ENCODE measurements at regions not wholly inside any gene's neighbourhood (a gene's known extent, or its start where the extent isn't known, plus 50 kb on each side); places are given as distances from the start of the nearest gene placed in this dataset.

DNA sequence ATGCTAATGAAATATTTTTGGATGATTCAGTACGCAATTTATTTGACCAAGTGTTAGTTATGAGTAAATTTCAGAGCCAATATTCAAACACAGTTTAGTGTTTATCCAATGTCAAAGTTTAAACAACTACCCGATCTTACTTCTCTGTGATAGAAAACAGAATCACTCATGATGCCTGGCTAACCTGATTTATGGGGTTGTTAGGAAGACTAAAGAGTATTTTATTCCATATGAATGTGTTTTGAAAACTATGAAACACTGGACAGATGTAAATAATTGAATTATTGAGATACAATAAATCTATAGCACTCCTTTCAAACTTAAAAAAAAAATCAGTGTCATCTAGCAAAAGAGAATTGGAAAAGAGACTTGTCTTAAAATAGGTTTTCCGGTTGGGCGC is 1181.8 kb downstream of the EFNB2 start:
- no peak overlapping the region for H3K4me3 ChIP-seq (ENCODE audit: low read length)
- DNase-seq: no peak
- peaks cover 3% of the 10 kb centered on the region for H3K9me3 Mint-ChIP-seq
- TF ChIP-seq, protein P1, sequence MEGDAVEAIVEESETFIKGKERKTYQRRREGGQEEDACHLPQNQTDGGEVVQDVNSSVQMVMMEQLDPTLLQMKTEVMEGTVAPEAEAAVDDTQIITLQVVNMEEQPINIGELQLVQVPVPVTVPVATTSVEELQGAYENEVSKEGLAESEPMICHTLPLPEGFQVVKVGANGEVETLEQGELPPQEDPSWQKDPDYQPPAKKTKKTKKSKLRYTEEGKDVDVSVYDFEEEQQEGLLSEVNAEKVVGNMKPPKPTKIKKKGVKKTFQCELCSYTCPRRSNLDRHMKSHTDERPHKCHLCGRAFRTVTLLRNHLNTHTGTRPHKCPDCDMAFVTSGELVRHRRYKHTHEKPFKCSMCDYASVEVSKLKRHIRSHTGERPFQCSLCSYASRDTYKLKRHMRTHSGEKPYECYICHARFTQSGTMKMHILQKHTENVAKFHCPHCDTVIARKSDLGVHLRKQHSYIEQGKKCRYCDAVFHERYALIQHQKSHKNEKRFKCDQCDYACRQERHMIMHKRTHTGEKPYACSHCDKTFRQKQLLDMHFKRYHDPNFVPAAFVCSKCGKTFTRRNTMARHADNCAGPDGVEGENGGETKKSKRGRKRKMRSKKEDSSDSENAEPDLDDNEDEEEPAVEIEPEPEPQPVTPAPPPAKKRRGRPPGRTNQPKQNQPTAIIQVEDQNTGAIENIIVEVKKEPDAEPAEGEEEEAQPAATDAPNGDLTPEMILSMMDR (conservative IDR thresholded peaks at IDR 0.05): no peak
- H3K36me3 Mint-ChIP-seq (ENCODE audit: low read depth): no peaks in the 10 kb centered on the region
- H3K27me3 Mint-ChIP-seq (ENCODE audit: insufficient read depth): no peaks in the 10 kb centered on the region
- no peak overlapping the region for H3K27ac ChIP-seq (ENCODE audit: low read depth, low read length)
- H3K4me1 Mint-ChIP-seq: no peaks in the 10 kb centered on the region
- H3K36me3 ChIP-seq (ENCODE audit: control insufficient read depth, insufficient read depth, low read length): no peaks in the 10 kb centered on the region
- no peak overlapping the region for H3K27ac Mint-ChIP-seq
- no peak overlapping the region for H3K9ac ChIP-seq (ENCODE audit: extremely low read depth, low read length, poor library complexity, severe bottlenecking)
- H3K4me3 Mint-ChIP-seq: no peak overlapping the region
- H3K9me3 ChIP-seq (ENCODE audit: control insufficient read depth, low read length): peaks cover 3% of the 10 kb centered on the region
- 88 to 91% methylated on average over 3 to 4 of the region's 4 CpGs for WGBS, 2 experiments (ENCODE audit: insufficient coverage in 1 of 2, insufficient read length in 1 of 2)
- H3K27me3 ChIP-seq (ENCODE audit: control insufficient read depth, insufficient read depth, low read length, poor library complexity, severe bottlenecking): no peaks in the 10 kb centered on the region
- no peaks in the 10 kb centered on the region for H3K4me1 ChIP-seq (ENCODE audit: control insufficient read depth, insufficient read depth, low read length)

DNA sequence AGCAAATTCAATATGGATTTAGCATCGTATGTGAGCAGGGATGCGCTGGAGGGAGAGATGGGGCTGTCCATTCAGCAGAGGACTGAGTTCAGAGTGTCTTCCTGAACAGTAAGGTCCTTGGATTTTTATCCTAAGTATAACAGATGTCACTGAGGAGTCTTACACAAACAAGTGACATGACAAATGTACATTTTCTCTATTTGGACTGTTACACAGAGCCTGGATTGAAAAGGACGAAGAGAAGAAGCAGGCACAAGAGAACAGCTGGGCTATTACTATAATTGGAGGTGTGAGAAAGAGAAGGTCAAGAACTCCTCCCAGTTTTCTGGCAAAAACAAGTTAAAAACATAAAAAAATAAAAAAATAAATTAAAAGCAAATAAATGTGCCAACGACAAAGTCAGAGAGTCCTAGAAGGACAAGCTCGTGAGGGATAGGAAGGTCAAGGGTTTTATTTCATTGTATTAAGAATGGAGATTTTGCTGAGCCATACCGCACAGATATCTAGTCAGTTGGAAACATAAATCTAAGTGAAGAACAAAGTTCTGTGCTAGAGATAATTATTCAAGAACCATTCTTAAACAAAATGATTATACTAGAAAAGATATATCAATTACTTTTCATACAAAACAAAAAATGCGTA is 1186.3 kb downstream of the EFNB2 start:
- DNase-seq: no peak
- H3K36me3 Mint-ChIP-seq (ENCODE audit: low read depth): no peaks in the 10 kb centered on the region
- no peak overlapping the region for H3K9ac ChIP-seq (ENCODE audit: extremely low read depth, low read length, poor library complexity, severe bottlenecking)
- WGBS, 2 experiments (ENCODE audit: insufficient coverage in 1 of 2, insufficient read length in 1 of 2): 89 to 96% methylated on average over 5 to 7 of the region's 7 CpGs
- no peak overlapping the region for H3K4me3 Mint-ChIP-seq
- H3K4me1 Mint-ChIP-seq: no peaks in the 10 kb centered on the region
- no peaks in the 10 kb centered on the region for H3K27me3 Mint-ChIP-seq (ENCODE audit: insufficient read depth)
- H3K9me3 Mint-ChIP-seq: peaks cover 1% of the 10 kb centered on the region
- H3K4me1 ChIP-seq (ENCODE audit: control insufficient read depth, insufficient read depth, low read length): no peaks in the 10 kb centered on the region
- no peaks in the 10 kb centered on the region for H3K9me3 ChIP-seq (ENCODE audit: control insufficient read depth, low read length)
- no peak overlapping the region for H3K27ac Mint-ChIP-seq
- H3K27me3 ChIP-seq (ENCODE audit: control insufficient read depth, insufficient read depth, low read length, poor library complexity, severe bottlenecking): no peaks in the 10 kb centered on the region
- H3K36me3 ChIP-seq (ENCODE audit: control insufficient read depth, insufficient read depth, low read length): no peaks in the 10 kb centered on the region
- no peak overlapping the region for H3K27ac ChIP-seq (ENCODE audit: low read depth, low read length)
- TF ChIP-seq, protein P1 (conservative IDR thresholded peaks at IDR 0.05): no peak
- H3K4me3 ChIP-seq (ENCODE audit: low read length): no peak overlapping the region

DNA sequence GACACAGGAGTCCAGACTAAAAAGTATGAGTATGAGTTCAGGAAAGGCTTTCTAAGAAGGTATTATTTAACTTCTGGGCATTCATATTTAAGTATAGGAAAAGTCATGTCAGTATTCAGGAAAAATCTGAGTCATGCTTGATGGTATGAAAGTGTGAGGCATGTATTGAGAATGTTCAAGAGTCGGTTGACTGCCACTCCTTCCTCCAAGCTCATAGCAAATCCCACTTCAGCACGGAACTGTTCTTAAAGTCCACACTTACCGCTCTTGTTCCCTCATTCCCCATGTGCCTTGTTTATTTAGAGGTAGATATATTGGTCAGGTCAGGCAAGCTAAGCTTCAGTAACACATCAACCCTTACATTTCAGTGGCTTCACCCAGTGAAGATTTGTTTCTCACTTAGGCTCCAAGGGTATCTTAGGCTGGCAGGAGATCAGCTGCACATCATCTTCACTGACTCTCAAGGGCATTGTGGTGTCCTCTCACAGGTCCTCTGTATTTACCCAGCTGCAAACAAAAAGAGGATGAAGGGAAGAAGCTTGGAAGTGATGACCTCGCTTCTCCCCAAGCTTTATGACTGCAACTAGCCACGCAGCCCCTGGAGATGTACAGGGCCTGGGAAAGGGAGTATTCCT is 1189.2 kb downstream of the EFNB2 start:
- no peaks in the 10 kb centered on the region for H3K36me3 ChIP-seq (ENCODE audit: control insufficient read depth, insufficient read depth, low read length)
- no peak overlapping the region for H3K4me3 Mint-ChIP-seq
- TF ChIP-seq, protein P1 (conservative IDR thresholded peaks at IDR 0.05): no peak
- H3K9ac ChIP-seq (ENCODE audit: extremely low read depth, low read length, poor library complexity, severe bottlenecking): no peak overlapping the region
- peaks cover 1% of the 10 kb centered on the region for H3K9me3 Mint-ChIP-seq
- no peak overlapping the region for H3K27ac ChIP-seq (ENCODE audit: low read depth, low read length)
- WGBS, 2 experiments (ENCODE audit: insufficient coverage in 1 of 2, insufficient read length in 1 of 2): 100% methylated on average over 4 of the region's 5 CpGs; no CpG with 5 or more reads in 1 of the 2 experiments
- no peaks in the 10 kb centered on the region for H3K36me3 Mint-ChIP-seq (ENCODE audit: low read depth)
- H3K9me3 ChIP-seq (ENCODE audit: control insufficient read depth, low read length): no peaks in the 10 kb centered on the region
- no peaks in the 10 kb centered on the region for H3K27me3 ChIP-seq (ENCODE audit: control insufficient read depth, insufficient read depth, low read length, poor library complexity, severe bottlenecking)
- H3K4me3 ChIP-seq (ENCODE audit: low read length): no peak overlapping the region
- H3K27ac Mint-ChIP-seq: no peak overlapping the region
- H3K27me3 Mint-ChIP-seq (ENCODE audit: insufficient read depth): no peaks in the 10 kb centered on the region
- H3K4me1 ChIP-seq (ENCODE audit: control insufficient read depth, insufficient read depth, low read length): no peaks in the 10 kb centered on the region
- no peaks in the 10 kb centered on the region for H3K4me1 Mint-ChIP-seq
- no peak for DNase-seq

Data from endodermal cell (in vitro differentiated cells).